Amniotic epithelial cell (primary cell): ENCODE measurements at regions not wholly inside any gene's neighbourhood (a gene's known extent, or its start where the extent isn't known, plus 50 kb on each side); places are given as distances from the start of the nearest gene placed in this dataset.

ENCODE experiments used
- DNase-seq: peaks from one replicate; pipeline ENCODE4 v3.0.0-alpha.2; 2010; ENCODE audit warnings: low read depth

DNA sequence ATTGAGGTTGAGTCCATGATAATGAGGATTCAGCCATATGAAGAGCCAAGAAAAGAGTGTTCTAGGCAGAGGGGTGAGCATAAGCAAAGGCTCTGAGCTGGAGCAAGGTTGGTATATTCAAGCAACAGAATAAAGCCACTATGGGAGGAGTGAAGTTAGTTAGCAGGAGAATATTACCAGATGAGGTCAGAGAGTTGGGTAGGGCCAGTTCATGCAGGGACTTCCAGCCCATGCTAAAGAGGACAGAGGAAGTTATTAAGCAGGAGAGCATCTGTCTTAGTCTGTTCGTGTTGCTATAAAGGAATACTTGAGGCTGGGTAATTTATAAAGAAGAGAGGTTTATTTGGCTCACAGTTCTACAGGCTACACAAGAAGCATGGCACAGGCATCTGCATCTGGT lies 57.1 kb upstream of the ATG10 start:
- no peak for DNase-seq

DNA sequence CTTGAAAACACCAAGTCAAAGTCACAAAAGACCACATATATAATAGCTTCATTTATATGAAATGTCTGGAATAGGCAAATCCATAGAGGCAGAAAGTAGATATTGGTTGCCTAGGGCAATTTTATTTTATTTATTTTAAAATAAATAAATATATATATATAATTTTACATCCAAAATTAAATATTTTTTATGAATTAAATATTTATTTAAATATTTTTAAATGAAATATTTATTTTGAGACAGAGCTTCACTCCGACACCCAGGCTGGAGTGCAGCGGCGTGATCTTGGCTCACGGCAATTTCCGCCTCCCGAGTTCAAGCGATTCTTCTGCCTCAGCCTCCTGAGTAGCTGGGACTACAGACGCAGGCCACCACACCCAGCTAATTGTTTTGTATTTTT lies 58.9 kb upstream of the ATG10 start:
- DNase-seq: no peak

DNA sequence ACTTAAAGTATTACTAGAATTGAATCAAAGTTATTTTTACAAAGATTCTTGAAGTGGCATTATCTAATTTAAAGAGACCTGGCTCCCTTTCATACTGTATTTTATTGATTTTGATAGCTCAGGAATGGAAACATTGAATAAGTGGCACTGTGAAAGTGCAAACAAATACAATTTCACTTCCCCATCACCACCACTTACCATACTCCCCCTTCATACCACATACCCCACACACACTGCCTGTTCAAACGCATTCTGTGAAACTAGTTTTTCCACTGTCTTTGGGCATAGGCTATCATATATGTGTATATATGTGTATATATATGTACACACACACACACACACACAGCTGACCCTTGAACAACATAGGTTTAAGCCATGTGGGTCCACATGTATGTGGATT lies 62.1 kb upstream of the ATG10 start:
- DNase-seq: no peak

DNA sequence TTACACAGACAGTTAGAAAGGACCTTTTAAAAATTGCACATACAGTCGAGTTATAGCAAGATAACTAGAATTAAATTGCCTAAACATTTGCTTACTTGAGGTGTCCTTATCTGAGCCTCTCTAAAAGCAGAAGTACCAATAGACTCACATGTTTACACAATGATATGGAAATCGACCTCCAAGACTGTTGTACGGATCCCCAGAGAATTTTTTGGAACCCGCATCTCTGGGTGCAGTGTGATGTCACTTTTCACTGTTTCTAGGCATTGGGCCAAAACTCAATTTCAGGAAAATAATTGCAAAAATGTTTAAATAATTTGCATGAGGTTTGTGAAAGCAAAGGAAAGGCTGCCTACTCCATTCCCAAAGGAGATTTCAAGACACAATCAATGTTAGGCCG lies 63.1 kb upstream of the ATG10 start:
- DNase-seq: no peak

DNA sequence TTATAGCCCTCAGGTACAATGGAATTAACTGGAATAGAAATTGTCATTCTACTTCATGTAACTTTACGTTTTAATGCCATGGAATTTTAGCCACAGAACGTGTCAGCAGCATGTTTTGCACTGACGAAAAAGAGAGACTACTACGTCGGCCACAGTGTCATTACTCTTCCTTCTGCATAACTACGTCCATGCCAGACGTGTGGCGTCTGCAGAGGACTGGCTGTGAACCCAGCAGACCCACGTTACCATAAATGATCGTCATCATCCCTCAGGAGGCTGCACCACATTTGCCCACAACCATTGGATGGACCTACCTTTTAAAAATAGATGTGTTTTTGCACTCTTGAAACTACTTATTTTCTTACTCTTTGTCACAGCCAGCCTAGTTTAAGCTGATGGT lies 63.8 kb upstream of the ATG10 start:
- DNase-seq: no peak

DNA sequence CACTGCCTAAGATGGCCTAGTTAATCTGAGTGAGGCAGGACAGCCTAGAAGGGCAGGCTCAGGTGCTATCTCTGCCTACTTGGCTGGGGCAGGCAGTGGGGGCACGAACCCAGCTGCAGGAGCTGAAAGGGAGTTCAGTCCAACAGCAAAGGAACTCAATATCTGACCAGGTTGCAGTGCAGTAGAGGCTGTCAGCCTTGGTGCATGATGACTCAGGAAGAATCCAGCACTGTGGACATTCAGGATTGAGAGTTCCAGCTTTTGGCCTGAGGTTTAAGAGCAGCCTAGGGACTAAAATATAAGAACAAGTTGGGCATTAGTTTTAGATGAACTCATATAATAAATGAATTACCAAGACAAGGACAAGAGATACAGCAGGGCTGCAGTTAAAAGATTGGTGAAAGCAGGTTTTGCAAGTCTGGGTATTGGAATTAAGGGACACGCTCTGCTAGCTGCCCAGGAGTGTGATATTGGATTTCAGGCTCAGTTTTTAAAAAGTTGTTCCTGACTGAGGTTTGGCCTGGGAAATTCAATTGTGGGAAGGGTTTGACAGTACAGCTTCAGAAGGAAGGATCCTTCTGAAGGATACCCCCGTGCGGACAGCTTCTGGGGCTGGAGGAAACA lies 64.7 kb upstream of the ATG10 start:
- no peak for DNase-seq

DNA sequence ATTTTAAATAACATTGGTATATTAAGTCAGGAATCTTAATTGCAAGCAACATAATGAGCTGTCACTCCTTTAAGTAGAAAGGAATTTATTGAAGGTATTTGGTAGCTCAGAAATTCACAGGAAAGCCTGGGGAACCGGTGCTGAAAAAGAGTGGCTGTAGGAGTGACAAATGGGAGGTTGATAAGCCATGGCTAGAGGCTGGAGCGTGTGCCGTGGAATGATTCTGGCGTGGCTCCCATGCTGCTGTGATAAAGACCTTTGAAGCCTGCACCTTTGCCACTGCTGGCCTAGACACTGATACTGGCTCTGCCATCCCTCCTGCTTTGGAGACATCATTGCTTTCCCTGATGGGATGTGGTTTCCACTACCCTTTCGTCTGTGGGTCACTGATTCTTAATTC lies 65.7 kb upstream of the ATG10 start:
- DNase-seq: no peak

DNA sequence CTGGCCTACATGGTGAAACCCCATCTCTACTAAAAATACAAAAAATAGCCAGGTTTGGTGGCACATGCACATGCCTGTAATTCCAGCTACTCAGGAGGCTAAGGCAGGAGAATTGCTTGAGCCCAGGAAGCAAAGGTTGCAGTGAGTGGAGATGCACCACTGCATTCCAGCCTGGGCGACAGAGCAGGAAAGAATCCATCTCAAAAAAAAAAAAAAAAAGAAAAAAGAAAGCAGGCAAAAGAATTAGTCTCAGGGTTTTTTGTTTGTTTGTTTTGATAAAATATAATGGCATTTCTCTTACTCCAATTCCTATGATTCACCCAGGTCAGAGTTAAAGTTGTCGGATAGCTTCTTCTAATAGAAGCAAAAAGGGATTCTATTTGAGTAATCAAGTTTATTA lies 67.0 kb upstream of the ATG10 start:
- no peak for DNase-seq

DNA sequence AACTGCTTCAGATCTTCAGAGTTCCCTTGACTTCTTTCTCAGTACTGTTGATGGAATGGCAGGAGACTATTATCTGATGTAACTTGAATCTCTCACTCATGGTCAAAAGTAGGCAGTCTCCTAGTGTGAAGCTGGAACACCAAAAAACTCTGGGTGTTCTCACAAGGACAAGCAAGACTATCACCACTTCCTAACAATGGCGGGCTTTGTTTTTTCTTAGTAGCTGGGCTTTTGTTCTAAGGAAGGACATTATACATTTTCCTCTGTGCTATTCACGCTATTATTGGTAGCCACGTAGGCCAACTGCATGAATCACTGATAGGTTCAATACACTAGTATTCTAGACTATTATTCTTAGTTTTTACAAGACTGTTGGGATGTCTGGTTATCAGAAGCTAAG lies 67.7 kb upstream of the ATG10 start:
- no peak for DNase-seq

DNA sequence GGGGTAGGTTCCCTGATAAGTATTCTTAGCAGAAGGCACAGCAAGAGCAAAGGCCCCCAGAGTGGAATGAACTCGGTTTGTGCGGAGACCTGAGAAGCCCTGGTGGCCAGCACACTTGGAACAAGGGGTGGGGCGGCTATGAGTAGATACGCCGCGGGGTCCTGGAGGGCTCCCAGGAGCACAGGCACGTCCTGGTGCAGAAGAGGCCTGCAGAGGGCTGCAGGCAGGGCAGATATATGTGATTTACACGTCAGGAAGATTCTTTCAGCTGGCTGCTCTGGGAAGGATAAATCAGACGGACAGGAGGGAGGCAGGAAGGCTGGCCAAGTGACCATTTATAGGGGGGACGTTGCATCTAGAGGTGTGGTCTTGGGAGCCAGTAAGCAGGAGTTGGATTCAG lies 70.2 kb upstream of the ATG10 start:
- DNase-seq: no peak

DNA sequence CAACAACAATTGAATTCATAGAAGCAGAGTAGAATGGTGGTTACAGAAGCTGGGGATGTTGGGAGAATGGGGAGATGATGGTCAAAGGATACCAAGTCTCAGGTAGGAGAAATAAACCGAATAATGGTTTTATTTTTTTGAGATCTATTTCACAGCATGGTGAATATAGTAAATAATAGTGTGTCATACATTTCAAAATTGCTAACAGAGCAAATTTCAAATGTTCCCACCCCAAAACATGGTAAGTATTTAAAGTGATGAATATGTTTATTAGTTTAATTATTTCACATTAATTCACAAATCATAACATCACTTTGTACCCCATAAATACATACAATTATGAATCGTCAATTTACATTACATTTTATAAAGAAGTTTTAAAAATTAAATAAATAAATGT lies 72.7 kb upstream of the ATG10 start:
- DNase-seq: no peak

DNA sequence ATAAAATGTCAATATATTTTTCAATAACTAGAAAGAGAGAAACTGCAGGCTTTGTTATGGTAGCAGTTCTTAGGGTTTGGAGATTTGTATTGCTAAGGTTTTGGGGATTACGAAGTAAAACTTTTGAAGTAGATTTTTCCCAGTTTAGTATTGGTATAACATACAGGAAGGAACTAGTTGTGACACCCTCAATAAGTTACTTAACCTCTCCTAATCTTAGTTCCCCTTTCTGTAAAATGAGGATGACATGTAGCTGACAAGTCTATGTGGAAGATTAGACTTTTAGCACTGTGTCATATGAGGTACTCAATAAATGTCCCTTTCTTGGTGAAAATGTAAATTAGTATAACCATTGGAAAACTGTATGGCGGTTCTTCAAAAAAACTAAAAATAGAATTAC lies 73.4 kb upstream of the ATG10 start:
- DNase-seq: no peak

DNA sequence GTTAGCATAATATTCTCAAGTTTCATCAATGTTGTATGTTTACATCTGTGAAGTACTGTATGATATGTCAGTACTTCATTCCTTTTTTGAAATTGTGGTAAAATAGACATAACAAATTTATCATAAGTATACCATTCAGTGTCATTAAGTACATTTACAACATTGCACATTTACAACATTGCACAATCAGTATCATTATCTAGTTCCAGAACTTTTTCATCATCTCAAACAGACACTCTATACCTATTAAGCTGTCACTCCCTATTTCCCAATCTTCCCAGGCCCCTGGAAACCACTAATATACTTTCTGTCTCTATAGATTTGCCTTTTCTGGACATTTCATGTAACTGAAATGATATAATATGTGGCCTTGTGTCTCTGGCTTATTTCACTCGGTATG lies 75.1 kb upstream of the ATG10 start:
- DNase-seq: peak; percentile 60

DNA sequence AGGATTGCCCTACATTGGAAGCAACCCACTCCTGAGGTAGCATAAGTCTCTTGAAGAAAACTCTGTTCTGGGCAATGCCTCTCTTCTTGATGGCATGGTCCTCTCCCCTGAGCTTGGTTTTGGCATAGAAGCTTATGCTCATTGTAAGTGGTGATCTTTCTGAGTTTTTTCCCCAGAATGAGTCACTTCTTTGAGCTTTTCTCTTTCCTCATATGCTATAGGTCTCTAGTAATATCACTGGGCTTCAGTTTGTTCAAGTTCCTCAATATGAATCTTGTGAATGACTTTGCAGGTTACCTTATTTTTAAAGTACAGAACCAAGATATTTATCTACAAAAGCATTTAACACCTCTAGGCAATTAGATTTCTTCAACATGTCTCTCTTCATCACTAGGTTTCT lies 76.5 kb upstream of the ATG10 start:
- DNase-seq: peak; percentile 18

DNA sequence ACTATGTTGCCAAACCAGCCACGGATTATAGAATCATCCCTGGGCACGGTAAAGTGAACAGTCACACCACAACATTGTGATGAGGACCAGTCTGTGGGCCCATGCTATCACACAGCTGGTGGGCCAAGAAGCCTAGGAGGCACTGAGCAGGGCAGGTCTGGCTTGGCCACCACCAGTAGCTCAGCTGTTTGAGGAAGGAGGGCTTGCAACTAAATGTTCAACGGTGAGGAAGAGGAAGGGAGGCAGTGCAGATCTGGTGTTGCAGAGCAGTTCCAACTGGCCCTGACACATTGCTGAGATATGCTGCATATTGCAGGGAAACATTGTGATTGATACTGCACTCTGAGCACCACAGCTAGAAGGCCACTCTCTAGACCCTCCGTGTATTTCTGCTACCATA lies 77.9 kb upstream of the ATG10 start:
- DNase-seq: no peak

DNA sequence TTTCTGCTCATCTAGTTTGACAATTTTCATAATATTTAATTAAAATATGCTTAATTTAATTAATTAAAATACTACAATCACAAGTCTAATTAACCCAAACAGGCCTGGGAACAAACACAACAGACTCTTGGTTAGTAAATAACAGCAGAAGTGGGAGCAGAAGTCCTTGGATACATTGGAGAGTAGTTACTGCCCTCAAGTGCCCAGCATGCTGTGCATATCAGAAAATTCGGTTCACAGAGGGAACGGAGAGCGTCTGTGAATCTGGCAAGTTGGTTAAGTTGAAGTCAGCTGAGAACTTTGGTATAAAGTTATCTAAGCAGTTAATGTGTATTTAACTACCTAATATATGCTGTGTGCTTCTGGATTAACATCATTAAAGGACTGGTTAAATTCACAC lies 87.0 kb upstream of the ATG10 start:
- DNase-seq: no peak

DNA sequence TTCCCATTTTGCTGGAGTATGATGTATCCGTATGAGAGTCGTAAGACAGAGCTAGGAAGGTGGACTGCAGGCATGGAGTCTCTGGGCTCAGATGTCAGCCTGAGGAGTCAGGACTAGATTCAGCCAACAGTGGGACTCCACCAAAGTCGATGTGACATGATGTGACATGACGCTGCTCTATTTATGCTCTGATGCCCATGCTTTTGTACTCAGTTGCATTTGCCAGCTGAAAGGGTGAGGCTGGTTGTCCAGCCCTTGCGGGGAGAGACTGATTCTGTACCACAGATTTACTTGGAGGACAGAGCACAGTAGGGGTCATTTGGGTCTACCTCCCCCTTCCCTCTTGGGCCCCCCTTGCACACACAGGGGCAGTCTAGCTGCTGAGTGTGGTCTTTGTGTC lies 88.5 kb upstream of the ATG10 start:
- DNase-seq: no peak

DNA sequence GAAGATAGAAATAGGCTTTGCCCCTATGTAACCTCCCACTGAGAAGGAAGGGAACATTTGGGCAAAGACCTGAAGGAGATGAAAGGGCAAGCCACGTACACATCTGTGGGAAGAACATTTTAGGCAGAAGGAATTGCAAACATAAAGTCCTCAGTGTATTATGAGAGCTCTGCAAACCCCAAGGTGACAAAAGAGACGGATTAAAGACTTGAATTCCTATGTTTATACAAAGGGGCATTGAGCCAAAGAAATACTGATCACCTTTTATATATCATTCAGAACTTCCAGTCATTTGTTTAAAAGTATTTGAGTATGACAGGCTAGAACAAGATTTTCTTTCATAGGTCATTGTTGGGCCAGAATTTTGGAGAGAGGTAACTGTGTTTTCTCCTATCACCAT lies 90.2 kb upstream of the ATG10 start:
- no peak for DNase-seq

DNA sequence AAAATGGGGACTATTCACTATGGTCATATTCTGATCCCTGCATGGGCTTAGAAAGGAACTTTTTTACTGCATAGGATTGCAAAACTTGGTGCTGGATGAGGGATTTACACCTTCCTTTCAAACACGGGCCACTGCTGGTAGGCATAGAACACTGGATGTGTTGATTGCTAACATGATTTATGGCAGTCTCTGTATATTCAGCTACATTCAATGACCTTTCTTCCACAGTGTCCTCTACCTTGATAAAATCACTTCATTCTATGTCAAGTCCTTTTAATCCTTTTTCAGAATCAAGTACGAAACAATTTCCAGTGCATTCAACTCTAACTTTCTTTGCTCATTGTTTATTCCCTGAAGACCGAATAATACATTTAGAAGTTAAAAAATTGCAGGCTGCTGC lies 91.9 kb upstream of the ATG10 start:
- no peak for DNase-seq

DNA sequence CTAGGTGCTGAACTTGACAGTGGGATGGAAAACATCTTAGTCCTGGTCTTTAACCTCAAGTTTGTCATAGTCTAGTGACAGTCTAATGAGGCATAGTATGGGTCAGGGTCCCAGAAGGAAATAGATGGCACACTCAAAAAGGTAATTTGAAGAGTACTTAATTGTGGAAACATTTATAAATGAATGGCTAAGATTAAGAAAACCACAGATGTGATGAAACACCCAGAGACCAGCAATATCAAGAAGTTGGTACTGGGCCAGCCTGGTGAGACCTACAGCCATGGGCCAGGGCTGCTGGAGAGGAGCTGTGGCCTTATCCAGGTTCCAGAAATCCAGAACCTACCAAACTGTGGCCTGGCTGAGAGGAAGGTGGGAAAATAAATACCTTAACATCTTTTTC lies 93.5 kb upstream of the ATG10 start:
- peak; percentile 75 for DNase-seq

DNA sequence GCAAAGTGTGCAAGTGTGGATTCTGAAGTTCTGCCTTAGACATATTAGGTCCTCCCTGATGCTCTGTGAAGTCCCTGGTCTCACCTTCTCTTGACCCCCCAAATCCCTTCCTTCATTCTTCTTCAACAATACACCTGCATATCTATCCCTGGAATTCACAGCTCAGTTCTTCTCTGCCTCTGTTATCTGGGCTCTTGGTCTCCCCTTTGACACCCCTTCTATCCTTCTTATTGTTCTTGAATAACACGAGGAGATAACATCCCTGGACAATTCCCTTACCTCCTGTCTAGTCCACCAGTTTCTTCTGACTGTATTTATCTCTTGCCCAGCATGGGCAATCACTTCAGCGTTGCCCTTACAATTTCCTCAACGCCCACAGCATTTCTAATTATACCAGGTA lies 104.8 kb upstream of the ATG10 start:
- no peak for DNase-seq

DNA sequence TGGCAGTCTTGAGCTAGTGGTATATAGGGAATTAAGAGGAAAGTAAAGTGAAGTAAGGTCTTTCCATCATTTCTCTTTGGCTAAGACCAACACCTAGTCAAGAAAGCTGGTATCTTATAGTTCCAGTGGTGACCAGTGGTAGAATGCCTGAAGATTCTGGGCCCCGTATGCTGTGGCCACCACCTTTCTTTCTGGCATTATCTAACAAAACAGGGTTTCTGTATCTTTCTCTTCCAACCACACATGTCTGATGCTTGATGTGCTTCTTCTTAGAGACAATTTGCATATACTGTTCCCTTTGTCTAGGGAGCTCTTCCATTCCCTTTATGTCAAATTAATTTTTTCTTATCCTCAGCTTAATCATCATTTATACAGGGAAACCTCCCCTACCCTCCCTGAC lies 109.9 kb upstream of the SSBP2 start:
- DNase-seq: no peak

DNA sequence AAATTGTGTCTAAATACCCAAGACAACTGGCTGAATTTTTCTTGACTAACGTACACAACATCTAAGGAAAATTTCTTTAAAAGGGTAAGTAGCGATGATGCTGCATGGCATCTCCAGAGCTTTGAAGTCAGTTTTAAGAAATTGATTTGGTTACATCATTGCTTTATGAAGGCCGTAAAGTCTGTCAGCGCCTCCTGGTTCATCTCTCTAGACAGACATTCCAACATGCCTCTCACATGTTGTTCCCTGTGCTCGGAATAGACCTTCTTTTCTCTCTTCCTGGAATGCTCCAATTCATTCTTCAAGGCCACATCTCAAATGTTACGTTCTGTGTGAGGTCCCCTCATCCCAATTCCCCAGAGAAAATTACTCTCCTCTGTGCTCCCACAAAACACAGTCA lies 108.7 kb upstream of the SSBP2 start:
- DNase-seq: no peak

DNA sequence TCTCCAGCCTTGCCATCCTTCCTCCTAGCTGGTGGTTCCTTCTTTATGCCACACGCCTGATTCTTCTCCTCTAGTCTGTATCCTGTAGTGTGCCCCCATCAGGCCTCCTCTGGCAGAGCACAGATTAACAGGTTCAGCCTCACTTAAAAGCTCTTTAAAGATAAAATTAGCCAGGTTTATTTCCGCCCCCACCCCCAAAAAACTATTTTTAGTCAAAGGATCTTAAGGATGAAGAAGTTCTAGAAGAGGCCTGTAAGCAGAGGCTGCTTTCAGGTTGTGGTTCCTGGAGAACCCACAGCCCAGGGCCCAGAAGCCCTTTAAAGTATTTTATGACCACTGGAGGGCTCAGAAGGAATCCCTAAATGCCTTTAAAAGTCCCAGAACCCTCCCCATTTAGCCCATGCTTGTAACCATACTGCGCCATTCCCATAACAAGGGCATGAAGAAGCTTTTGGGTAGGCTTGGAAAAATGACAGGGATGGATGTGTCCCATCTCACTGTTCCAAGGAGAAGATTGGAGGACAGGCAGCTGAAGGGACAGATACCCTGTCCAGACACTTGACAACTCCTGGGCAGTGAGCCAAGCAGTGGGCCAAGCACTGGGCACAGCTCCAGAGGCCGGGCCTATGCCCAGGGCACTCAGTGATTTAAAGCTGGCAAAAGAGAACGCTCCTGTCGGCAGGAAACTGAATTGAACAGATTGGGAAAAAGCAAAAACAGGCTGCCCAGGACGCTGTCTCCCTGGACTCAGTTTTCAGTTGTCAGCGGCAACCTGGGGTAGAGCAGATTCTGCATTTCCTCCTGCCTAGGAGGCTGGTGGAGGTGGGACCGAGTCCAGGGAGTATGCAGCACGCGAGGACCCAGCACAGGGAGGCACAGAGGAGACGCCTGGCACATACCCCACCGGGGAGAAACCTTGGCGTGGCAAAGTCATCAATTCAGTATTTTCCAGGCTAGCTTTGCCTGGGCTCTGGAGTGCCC lies 106.3 kb upstream of the SSBP2 start:
- no peak for DNase-seq
